ENCODE measurements at regions not wholly inside any gene's neighbourhood (a gene's known extent, or its start where the extent isn't known, plus 50 kb on each side); places are given as distances from the start of the nearest gene placed in this dataset.

- H3K9me3 ChIP-seq = no peaks in the 10 kb centered on the region
- no peaks in the 10 kb centered on the region for H3K27me3 ChIP-seq
- H3K4me3 ChIP-seq = no peak overlapping the region
- no peaks in the 10 kb centered on the region for H3K4me1 ChIP-seq
- intact Hi-C loops (cut with DNase I; ENCODE audit: low total_unique reads) = loop anchor here (1.0 kb wide), 1 partner anchor 11 kb away; no protein-coding TSS in a partner anchor
- TF ChIP-seq POLR2AphosphoS5 (IDR thresholded peaks at IDR 0.05) = no peak
- TF ChIP-seq POLR2A (IDR thresholded peaks at IDR 0.05) = no peak
- TF ChIP-seq CTCF (IDR thresholded peaks at IDR 0.05) = peak in 1 of 3 donors; percentile 11
- no peaks in the 10 kb centered on the region for H3K36me3 ChIP-seq
- no peak for DNase-seq (ENCODE audit: low spot score in 2 of 2)
- H3K27ac ChIP-seq = no peak overlapping the region
Measured at GRCh38 chr14:97707603-97708002, 910.4 kb downstream of the VRK1 start.

GRCh38 chr14:97709552-97709951 is 912.4 kb downstream of the VRK1 start:
- no peak for DNase-seq (ENCODE audit: low spot score in 2 of 2)
- intact Hi-C loops (cut with DNase I; ENCODE audit: low total_unique reads) = no loop called here
- Histone ChIP-seq H3K9me3 (no peaks in the 10 kb centered on the region), H3K27ac (no peak overlapping the region), H3K36me3 (no peaks in the 10 kb centered on the region), H3K27me3 (no peaks in the 10 kb centered on the region), H3K4me3 (no peak overlapping the region), H3K4me1 (no peaks in the 10 kb centered on the region)
- TF ChIP-seq POLR2A (IDR thresholded peaks at IDR 0.05) (no peak), CTCF (IDR thresholded peaks at IDR 0.05) (no peak), POLR2AphosphoS5 (IDR thresholded peaks at IDR 0.05) (no peak)

GRCh38 chr14:97710726-97711125 is 913.5 kb downstream of the VRK1 start:
- Histone ChIP-seq H3K27ac (no peak overlapping the region), H3K27me3 (no peaks in the 10 kb centered on the region), H3K4me1 (no peaks in the 10 kb centered on the region), H3K9me3 (no peaks in the 10 kb centered on the region), H3K4me3 (no peak overlapping the region), H3K36me3 (no peaks in the 10 kb centered on the region)
- DNase-seq (ENCODE audit: low spot score in 2 of 2) = no peak
- TF ChIP-seq POLR2AphosphoS5 (IDR thresholded peaks at IDR 0.05) (no peak), CTCF (IDR thresholded peaks at IDR 0.05) (no peak), POLR2A (IDR thresholded peaks at IDR 0.05) (no peak)
- intact Hi-C loops (cut with DNase I; ENCODE audit: low total_unique reads) = no loop called here

GRCh38 chr14:97712471-97712870 is 915.3 kb downstream of the VRK1 start:
- no peak for DNase-seq (ENCODE audit: low spot score in 2 of 2)

GRCh38 chr14:97713023-97713422 is 915.8 kb downstream of the VRK1 start:
- no peak for TF ChIP-seq CTCF (IDR thresholded peaks at IDR 0.05)
- no peak for TF ChIP-seq POLR2AphosphoS5 (IDR thresholded peaks at IDR 0.05)
- no peak for TF ChIP-seq POLR2A (IDR thresholded peaks at IDR 0.05)
- no peak overlapping the region for H3K27ac ChIP-seq
- H3K4me1 ChIP-seq = no peaks in the 10 kb centered on the region
- DNase-seq (ENCODE audit: low spot score in 2 of 2) = no peak
- no peaks in the 10 kb centered on the region for H3K27me3 ChIP-seq
- intact Hi-C loops (cut with DNase I; ENCODE audit: low total_unique reads) = no loop called here
- no peak overlapping the region for H3K4me3 ChIP-seq
- H3K9me3 ChIP-seq = no peaks in the 10 kb centered on the region
- H3K36me3 ChIP-seq = no peaks in the 10 kb centered on the region

More at GRCh38 chr14:97712471-97712870, 915.3 kb downstream of the VRK1 start:
- no peaks in the 10 kb centered on the region for H3K9me3 ChIP-seq
- H3K27me3 ChIP-seq = no peaks in the 10 kb centered on the region
- no peak overlapping the region for H3K4me3 ChIP-seq
- intact Hi-C loops (cut with DNase I; ENCODE audit: low total_unique reads) = no loop called here
- TF ChIP-seq POLR2A (IDR thresholded peaks at IDR 0.05) = no peak
- TF ChIP-seq POLR2AphosphoS5 (IDR thresholded peaks at IDR 0.05) = no peak
- no peak for TF ChIP-seq CTCF (IDR thresholded peaks at IDR 0.05)
- H3K36me3 ChIP-seq = no peaks in the 10 kb centered on the region
- no peak overlapping the region for H3K27ac ChIP-seq
- H3K4me1 ChIP-seq = no peaks in the 10 kb centered on the region

Measured in breast epithelium (tissue), 4 donors.